H1 (cell line): ENCODE measurements at regions not wholly inside any gene's neighbourhood (a gene's known extent, or its start where the extent isn't known, plus 50 kb on each side); places are given as distances from the start of the nearest gene placed in this dataset.

Source experiments
- CTCF ChIA-PET: fragments of 300-600 bp; sonication (Branson Sonifier 250); formaldehyde crosslinking; loops from one replicate; lab custom pipeline; 2021; ENCODE audit not compliant: partially characterized antibody; lab: Charles Lee
- POLR2A ChIA-PET: fragments of 300-600 bp; sonication (Branson Sonifier 250); formaldehyde crosslinking; loops from one replicate; lab custom pipeline; 2021; ENCODE audit warnings: inconsistent platforms; ENCODE audit not compliant: partially characterized antibody; lab: Charles Lee
- DNase-seq, 2 experiments: peaks; one replicate each; pipeline versions ENCODE4 v3.0.0 to v3.0.0-alpha.2; 2010 to 2022; ENCODE audit warnings: low spot score in 2 of 2, low read depth in 1 of 2, mixed read lengths in 1 of 2
- FAIRE-seq: peaks from 2 replicates; lab custom pipeline; 2011; peaks lifted over from hg19 to GRCh38; lab: Jason Lieb, UNC
- H2AFZ ChIP-seq: 2 replicates; pipeline ENCODE4 v1.8.1; 2012; ENCODE audit warnings: low read length, inconsistent platforms
- H2AK5ac ChIP-seq: 2 replicates; pipeline ENCODE4 v1.6.1; 2013; ENCODE audit warnings: low read depth, low read length
- H2BK120ac ChIP-seq: replicated peaks from 2 replicates; pipeline ENCODE3; 2013; ENCODE audit warnings: low read depth, low read length, inconsistent platforms
- H2BK12ac ChIP-seq: 2 replicates; pipeline ENCODE4 v1.6.1; 2013; ENCODE audit warnings: low read depth, low read length
- H2BK15ac ChIP-seq: 2 replicates; pipeline ENCODE4 v1.6.1; 2013; ENCODE audit warnings: low read length
- H2BK20ac ChIP-seq: 2 replicates; pipeline ENCODE4 v1.6.1; 2013; ENCODE audit warnings: low read length
- H2BK5ac ChIP-seq: 2 replicates; pipeline ENCODE4 v1.6.1; 2013; ENCODE audit warnings: low read depth, low read length
- H3K14ac ChIP-seq: 2 replicates; pipeline ENCODE4 v1.6.1; 2013; ENCODE audit warnings: inconsistent platforms; ENCODE audit not compliant: insufficient read length
- H3K18ac ChIP-seq: 2 replicates; pipeline ENCODE4 v1.6.1; 2013; ENCODE audit warnings: low read length; ENCODE audit errors: extremely low read depth
- H3K23ac ChIP-seq: 2 replicates; pipeline ENCODE4 v1.6.1; 2013; ENCODE audit warnings: inconsistent platforms; ENCODE audit not compliant: insufficient read length
- H3K23me2 ChIP-seq: 2 replicates; pipeline ENCODE4 v1.6.1; 2013; ENCODE audit warnings: low read depth, low read length
- H3K27ac ChIP-seq: 2 replicates; pipeline ENCODE4 v1.6.1; 2011; ENCODE audit warnings: low read depth, low read length, inconsistent platforms
- H3K27me3 ChIP-seq, 4 experiments: replicated peaks in 1 of 4; 1 replicate in 1 of 4; 2 replicates in 3 of 4; pipeline versions ENCODE4 v1.6.1 to v1.8.1; 2011 to 2013; ENCODE audit warnings: low read length in 3 of 4, mild to moderate bottlenecking in 3 of 4, inconsistent platforms in 2 of 4, mixed read lengths in 2 of 4, moderate library complexity in 1 of 4; ENCODE audit not compliant: control insufficient read depth in 3 of 4, insufficient read depth in 3 of 4; ENCODE audit errors: extremely low read depth in 1 of 4
- H3K36me3 ChIP-seq, 4 experiments: 2 replicates each; pipeline versions ENCODE4 v1.6.1 to v1.8.1; 2011 to 2013; ENCODE audit warnings: mild to moderate bottlenecking in 4 of 4, low read length in 3 of 4, moderate library complexity in 2 of 4, control low read depth in 1 of 4, inconsistent platforms in 1 of 4; ENCODE audit not compliant: insufficient read depth in 4 of 4, control insufficient read depth in 2 of 4
- H3K4ac ChIP-seq: replicated peaks from 2 replicates; pipeline ENCODE3; 2013; ENCODE audit warnings: low read length, low read depth, mixed read lengths, inconsistent platforms; ENCODE audit not compliant: insufficient read length
- H3K4me1 ChIP-seq, 4 experiments: replicated peaks in 1 of 4; 1 replicate in 1 of 4; 2 replicates in 3 of 4; pipeline versions ENCODE4 v1.6.1 to v1.8.1; 2011 to 2013; ENCODE audit warnings: low read length in 3 of 4, inconsistent platforms in 2 of 4, mixed read lengths in 1 of 4; ENCODE audit not compliant: insufficient read depth in 4 of 4, control insufficient read depth in 3 of 4
- H3K4me2 ChIP-seq, 2 experiments: 2 replicates each; pipeline versions ENCODE4 v1.6.1 to v1.8.1; 2011 to 2013; ENCODE audit warnings: low read depth in 2 of 2, low read length in 2 of 2, control low read depth in 1 of 2, inconsistent platforms in 1 of 2, mild to moderate bottlenecking in 1 of 2; ENCODE audit not compliant: insufficient read depth in 1 of 2
- H3K4me3 ChIP-seq, 4 experiments: fragments of 200-600, 300-600 bp in 1 of 4; sonication (generic), shearing (Covaris generic), sonication (Bioruptor Twin) in 1 of 4; 2 replicates each; pipeline versions ENCODE4 v1.5.1 to v1.8.1; 2011 to 2016; ENCODE audit warnings: low read length in 4 of 4, low read depth in 3 of 4, control low read depth in 2 of 4, inconsistent platforms in 2 of 4, mild to moderate bottlenecking in 2 of 4, mixed read lengths in 1 of 4, moderate library complexity in 1 of 4; ENCODE audit not compliant: insufficient read depth in 2 of 4; ENCODE audit errors: extremely low read depth in 1 of 4
- H3K56ac ChIP-seq: replicated peaks from 2 replicates; pipeline ENCODE3; 2013; ENCODE audit warnings: low read depth, mild to moderate bottlenecking, mixed read lengths, low read length, inconsistent platforms; ENCODE audit not compliant: insufficient read length
- H3K79me1 ChIP-seq: 2 replicates; pipeline ENCODE4 v1.6.1; 2013; ENCODE audit warnings: low read depth, low read length, control low read depth
- H3K79me2 ChIP-seq, 2 experiments: 2 replicates each; pipeline versions ENCODE4 v1.6.1 to v1.8.1; 2012 to 2013; ENCODE audit warnings: low read length in 2 of 2, mild to moderate bottlenecking in 2 of 2, inconsistent platforms in 1 of 2; ENCODE audit not compliant: insufficient read depth in 2 of 2, control insufficient read depth in 1 of 2
- H3K9ac ChIP-seq, 4 experiments: replicated peaks in 1 of 4; 1 replicate in 1 of 4; 2 replicates in 3 of 4; pipeline versions ENCODE4 v1.6.1 to v1.8.1; 2011 to 2013; ENCODE audit warnings: low read depth in 3 of 4, low read length in 3 of 4, control low read depth in 2 of 4, mild to moderate bottlenecking in 2 of 4, moderate library complexity in 2 of 4, inconsistent platforms in 1 of 4; ENCODE audit errors: extremely low read depth in 1 of 4
- H3K9me3 ChIP-seq, 2 experiments: 2 replicates each; pipeline versions ENCODE4 v1.6.1 to v1.8.1; 2012 to 2013; ENCODE audit warnings: mild to moderate bottlenecking in 2 of 2, moderate library complexity in 2 of 2, control low read depth in 1 of 2, inconsistent platforms in 1 of 2, low read depth in 1 of 2, low read length in 1 of 2, mixed read lengths in 1 of 2; ENCODE audit not compliant: insufficient read depth in 2 of 2
- H4K20me1 ChIP-seq, 2 experiments: replicated peaks in 1 of 2; 2 replicates each; pipeline versions ENCODE3 to v1.8.1; 2011 to 2013; ENCODE audit warnings: inconsistent platforms in 2 of 2, low read length in 2 of 2, mild to moderate bottlenecking in 1 of 2; ENCODE audit not compliant: insufficient read depth in 2 of 2, control insufficient read depth in 1 of 2
- H4K5ac ChIP-seq: 2 replicates; pipeline ENCODE4 v1.6.1; 2013; ENCODE audit warnings: low read length, low read depth, mixed read lengths, inconsistent platforms; ENCODE audit not compliant: insufficient read length
- H4K8ac ChIP-seq: 2 replicates; pipeline ENCODE4 v1.8.0; 2013; ENCODE audit warnings: mild to moderate bottlenecking, moderate library complexity, low read length, inconsistent platforms; ENCODE audit not compliant: insufficient read depth; ENCODE audit errors: extremely low read depth
- H4K91ac ChIP-seq: replicated peaks from 2 replicates; pipeline ENCODE3; 2013; ENCODE audit warnings: low read length, mixed read lengths, inconsistent platforms; ENCODE audit not compliant: insufficient read length
- GABPA ChIP-seq: IDR thresholded peaks from 2 replicates; pipeline ENCODE4 v1.6.1; 2011; ENCODE audit warnings: mild to moderate bottlenecking, low read length, moderate library complexity, borderline replicate concordance; ENCODE audit not compliant: insufficient read depth
- MAFK ChIP-seq: IDR thresholded peaks from 2 replicates; pipeline ENCODE4 v1.6.1; 2012; ENCODE audit warnings: low read depth, mild to moderate bottlenecking, improper control_type of control experiment, low read length
- SIX5 ChIP-seq: IDR thresholded peaks from 2 replicates; pipeline ENCODE4 v1.6.1; 2011; ENCODE audit warnings: mild to moderate bottlenecking, low read depth, low read length
- TEAD4 ChIP-seq: IDR thresholded peaks from 2 replicates; pipeline ENCODE4 v1.6.1; 2012; ENCODE audit warnings: low read depth, low read length, inconsistent platforms, mixed read lengths
- TF ChIP-seq, protein P1 (sequence below): IDR thresholded peaks from 2 replicates; pipeline ENCODE4 v1.6.1; 2012; ENCODE audit warnings: low read length, inconsistent platforms

DNA sequence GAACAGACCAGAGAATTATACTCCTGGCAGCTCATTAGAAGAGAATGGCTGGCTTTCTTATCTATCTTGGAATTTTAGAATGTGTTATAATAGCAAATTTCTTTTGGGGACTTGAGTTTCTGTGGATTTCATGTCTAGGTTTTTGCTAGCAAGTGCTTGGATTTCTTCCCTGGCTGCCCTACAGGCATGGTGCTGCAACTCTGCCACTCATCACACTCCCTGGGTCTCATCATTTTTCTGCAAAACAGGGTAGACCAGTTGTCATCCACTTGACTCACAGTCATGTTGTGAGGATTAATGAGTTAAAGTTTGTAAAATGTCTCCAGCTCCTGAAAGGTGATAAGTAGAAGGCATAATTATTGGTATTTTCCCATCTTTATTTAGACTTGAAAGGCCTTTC, 60.7 kb upstream of the LCORL start:
- no peak for TF ChIP-seq SIX5
- TF ChIP-seq MAFK, result no peak
- TF ChIP-seq TEAD4, result no peak
- TF ChIP-seq, protein P1, sequence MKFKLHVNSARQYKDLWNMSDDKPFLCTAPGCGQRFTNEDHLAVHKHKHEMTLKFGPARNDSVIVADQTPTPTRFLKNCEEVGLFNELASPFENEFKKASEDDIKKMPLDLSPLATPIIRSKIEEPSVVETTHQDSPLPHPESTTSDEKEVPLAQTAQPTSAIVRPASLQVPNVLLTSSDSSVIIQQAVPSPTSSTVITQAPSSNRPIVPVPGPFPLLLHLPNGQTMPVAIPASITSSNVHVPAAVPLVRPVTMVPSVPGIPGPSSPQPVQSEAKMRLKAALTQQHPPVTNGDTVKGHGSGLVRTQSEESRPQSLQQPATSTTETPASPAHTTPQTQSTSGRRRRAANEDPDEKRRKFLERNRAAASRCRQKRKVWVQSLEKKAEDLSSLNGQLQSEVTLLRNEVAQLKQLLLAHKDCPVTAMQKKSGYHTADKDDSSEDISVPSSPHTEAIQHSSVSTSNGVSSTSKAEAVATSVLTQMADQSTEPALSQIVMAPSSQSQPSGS, result no peak
- no peak for TF ChIP-seq GABPA
- Histone ChIP-seq H3K56ac (no peak overlapping the region), H2BK20ac (no peak overlapping the region), H2BK120ac (no peak overlapping the region), H3K9ac (no peak overlapping the region), H3K14ac (no peak overlapping the region), H4K20me1 (no peaks in the 10 kb centered on the region), H3K36me3 (no peaks in the 10 kb centered on the region), H4K91ac (no peak overlapping the region), H3K23me2 (no peaks in the 10 kb centered on the region), H4K8ac (no peak overlapping the region), H3K4me2 (no peak overlapping the region), H3K23ac (no peak overlapping the region), H2AK5ac (no peak overlapping the region), H4K5ac (no peak overlapping the region), H3K27me3 (no peaks in the 10 kb centered on the region; a peak in 1 of 7 replicates), H3K9me3 (peaks cover 51 to 52% of the 10 kb centered on the region in 2 experiments), H2BK5ac (no peak overlapping the region), H2BK15ac (no peak overlapping the region), H3K4me1 (no peaks in the 10 kb centered on the region), H3K79me1 (no peaks in the 10 kb centered on the region), H2AFZ (no peak overlapping the region), H3K18ac (no peak overlapping the region), H3K79me2 (no peaks in the 10 kb centered on the region), H3K4ac (no peak overlapping the region), H3K4me3 (no peak overlapping the region), H2BK12ac (no peak overlapping the region), H3K27ac (no peak overlapping the region)
- POLR2A ChIA-PET, result no interaction called here
- FAIRE-seq (no peak), DNase-seq (no peak)
- CTCF ChIA-PET, result no interaction called here
